Heart left ventricle (tissue), 16 donors: ENCODE measurements at regions not wholly inside any gene's neighbourhood (a gene's known extent, or its start where the extent isn't known, plus 50 kb on each side); places are given as distances from the start of the nearest gene placed in this dataset.

ENCODE experiments used
- ATAC-seq, 4 donors: fragments of 200-7000 bp; cut with Tn5 transposase; one replicate each; pipeline ENCODE4 v1.9.1; 2020 to 2022; ENCODE audit warnings: moderate library complexity in 4 of 4, mild to moderate bottlenecking in 3 of 4, moderate number of reproducible peaks in 1 of 4
- DNase-seq, 5 donors: peaks; one replicate each; pipeline ENCODE4 v3.0.0-alpha.2; 2020
- H3K27ac ChIP-seq, 12 donors: fragments of 200-600 bp; sonication (generic) in 4 of 12; one replicate each; pipeline versions ENCODE4 v1.5.0 to v1.8.0; 2016 to 2022; ENCODE audit warnings: mild to moderate bottlenecking in 2 of 12
- H3K27me3 ChIP-seq, 9 donors: fragments of 200-600 bp; sonication (generic) in 2 of 9; one replicate each; pipeline versions ENCODE4 v1.5.1 to v1.8.0; 2016 to 2022; ENCODE audit warnings: mild to moderate bottlenecking in 3 of 9
- H3K36me3 ChIP-seq, 9 donors: fragments of 200-600 bp; sonication (generic) in 2 of 9; one replicate each; pipeline versions ENCODE4 v1.5.0 to v1.8.0; 2018 to 2022; ENCODE audit warnings: mild to moderate bottlenecking in 2 of 9
- H3K4me1 ChIP-seq, 12 donors: fragments of 200-600 bp; sonication (generic) in 4 of 12; one replicate each; pipeline versions ENCODE4 v1.5.0 to v1.8.0; 2016 to 2022; ENCODE audit warnings: mild to moderate bottlenecking in 3 of 12
- H3K4me3 ChIP-seq, 12 donors: fragments of 200-600 bp; sonication (generic) in 4 of 12; one replicate each; pipeline versions ENCODE4 v1.5.0 to v1.8.0; 2017 to 2022; ENCODE audit warnings: mild to moderate bottlenecking in 9 of 12, moderate library complexity in 4 of 12
- H3K9me3 ChIP-seq, 12 donors: fragments of 200-600 bp; sonication (generic) in 4 of 12; one replicate each; pipeline versions ENCODE4 v1.5.0 to v1.8.0; 2016 to 2022; ENCODE audit warnings: mild to moderate bottlenecking in 1 of 12
- CTCF ChIP-seq, 12 donors: fragments of 200-600 bp; sonication (generic) in 4 of 12; IDR thresholded peaks; one replicate each; pipeline versions ENCODE4 v1.5.0 to v1.8.0; 2018 to 2022; ENCODE audit warnings: antibody characterized with exemption in 12 of 12, mild to moderate bottlenecking in 5 of 12
- POLR2A ChIP-seq, 2 donors: fragments of 450-650 bp; IDR thresholded peaks; one replicate each; pipeline ENCODE4 v1.6.1; 2017; ENCODE audit warnings: antibody characterized with exemption in 2 of 2, mild to moderate bottlenecking in 2 of 2, moderate library complexity in 2 of 2
- WGBS, 4 donors: extraction: QIAGEN DNeasy Blood & Tissue Kit in 2 of 4; methylation state at CpG; one replicate each; pipeline versions ENCODE4 v1.1.5 to v1.1.7; 2013 to 2018; 5-methylcytosine and 5-hydroxymethylcytosine counted together
- intact Hi-C, 10 donors: fragments of 100-400 bp; cut with DNase I; formaldehyde crosslinking; loops; one replicate each; pipeline versions ENCODE4 v1.11.1 to v1.14.2; 2022
- donor health status: ischemic (EF 13 %, LVEDD 7.1; RV severe dilation, severe dysfunction).
- donor health status: healthy with polysubstance abuse.
- donor health status: DM: no; HTN: yes; CAD: no.
- donor health status: DM: no; HTN: no; CAD: no.
- donor health status: ischemic (EF 25% LVEDD 6.9; RV normal size, moderate dysfunction).
- donor health status: ischemic (EF 25% LVEDD 5.7; RV mildly dilated, moderate dysfunction).
- donor health status: healthy.
- donor health status: DM: yes; HTN: yes; CAD: no.
- donor health status: ischemic (EF 35%, LVEDD 5.7; RV mildly dilated, moderate dysfunction).
- donor health status: nonischemic (EF 11% LVEDD 7.7; RV severe dilation, severe dysfunction).
- donor health status: DM: yes; HTN: yes; CAD: no.
- donor health status: PGD.
- donor health status: ischemic (EF 29% LVEDD 5.4; RV normal size, mild dysfunction).
- donor health status: nonischemic (EF 23%, LVEDD 6.1; RV moderate dilation, normal function).

DNA sequence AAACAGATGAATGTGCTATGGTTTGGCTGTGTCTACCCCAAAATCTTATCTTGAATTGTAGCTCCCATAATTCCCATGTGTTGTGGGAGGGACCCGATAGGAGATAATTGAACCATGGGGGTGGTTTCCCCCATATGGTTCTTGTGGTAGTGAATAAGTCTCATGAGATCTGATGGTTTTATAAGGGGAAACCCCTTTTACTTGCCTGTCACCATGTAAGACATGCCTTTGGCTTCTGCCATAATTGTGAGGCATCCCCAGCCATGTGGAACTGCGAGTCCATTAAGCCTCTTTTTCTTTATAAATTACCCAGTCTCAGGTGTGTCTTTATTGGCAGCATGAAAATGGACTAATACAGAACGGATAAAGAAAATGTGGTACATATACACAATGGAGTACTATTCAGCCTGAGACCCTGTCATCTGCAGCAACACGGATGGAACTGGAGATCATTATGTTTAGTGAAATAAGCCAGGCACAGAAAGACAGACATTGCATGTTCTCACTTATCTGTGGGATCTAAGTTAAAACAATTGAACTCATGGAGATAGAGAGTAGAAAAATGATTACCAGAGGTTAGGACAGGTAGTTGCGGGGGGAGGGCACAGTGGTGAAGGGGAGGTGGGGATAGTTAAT is 587.6 kb upstream of the NRP1 start:
- 70 to 95% (median 74%) methylated on average over 4 to 5 of the region's 5 CpGs for WGBS, 4 donors
- TF ChIP-seq POLR2A (IDR thresholded peaks at IDR 0.05), result no peak
- no peak for TF ChIP-seq CTCF (IDR thresholded peaks at IDR 0.05)
- ATAC-seq, result no peak
- Histone ChIP-seq H3K27me3 (no peaks in the 10 kb centered on the region), H3K9me3 (peaks cover 0 to 16% (median 0%) of the 10 kb centered on the region in 12 donors), H3K36me3 (no peaks in the 10 kb centered on the region), H3K4me1 (no peaks in the 10 kb centered on the region), H3K27ac (no peak overlapping the region), H3K4me3 (no peak overlapping the region)
- intact Hi-C loops, result no loop called here
- no peak for DNase-seq

GRCh38 chr10:33920351-33920750 is 585.9 kb upstream of the NRP1 start:
- peaks cover 0 to 16% (median 0%) of the 10 kb centered on the region in 12 donors for H3K9me3 ChIP-seq
- intact Hi-C loops, result no loop called here
- TF ChIP-seq POLR2A (IDR thresholded peaks at IDR 0.05) (no peak), CTCF (IDR thresholded peaks at IDR 0.05) (no peak)
- no peak overlapping the region for H3K4me3 ChIP-seq
- no peaks in the 10 kb centered on the region for H3K27me3 ChIP-seq
- no peak for ATAC-seq
- DNase-seq, result no peak
- WGBS, 4 donors, result 88 to 94% (median 90%) methylated on average over 1 of the region's 1 CpG
- H3K4me1 ChIP-seq, result no peaks in the 10 kb centered on the region
- H3K36me3 ChIP-seq, result no peaks in the 10 kb centered on the region
- H3K27ac ChIP-seq, result no peak overlapping the region

DNA sequence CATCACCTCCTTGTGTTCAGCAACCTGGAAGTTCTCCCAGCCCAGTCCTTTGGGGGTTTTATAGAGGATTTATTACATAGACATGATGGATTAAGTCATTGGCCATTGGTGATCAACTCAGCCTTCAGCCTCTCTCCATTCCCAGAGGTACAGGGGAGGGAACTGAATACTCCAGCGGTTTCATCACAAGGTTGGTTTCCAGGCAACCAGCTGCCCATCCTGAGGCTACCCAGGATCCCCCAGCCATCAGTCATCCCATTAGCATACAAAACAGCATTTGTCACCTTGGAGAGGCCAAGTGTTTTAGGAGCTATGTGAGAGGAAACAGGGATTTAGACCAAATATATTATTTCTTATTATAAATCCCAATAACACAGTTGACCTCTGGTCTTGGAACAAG is 584.8 kb upstream of the NRP1 start:
- WGBS, 4 donors, result 91 to 100% (median 98%) methylated on average over 1 of the region's 1 CpG
- Histone ChIP-seq H3K27me3 (no peaks in the 10 kb centered on the region), H3K4me1 (no peaks in the 10 kb centered on the region), H3K27ac (no peak overlapping the region), H3K36me3 (no peaks in the 10 kb centered on the region), H3K9me3 (peaks cover 0 to 16% (median 0%) of the 10 kb centered on the region in 12 donors), H3K4me3 (no peak overlapping the region)
- ATAC-seq, result no peak
- TF ChIP-seq POLR2A (IDR thresholded peaks at IDR 0.05) (no peak), CTCF (IDR thresholded peaks at IDR 0.05) (no peak)
- DNase-seq, result no peak
- intact Hi-C loops, result no loop called here

DNA sequence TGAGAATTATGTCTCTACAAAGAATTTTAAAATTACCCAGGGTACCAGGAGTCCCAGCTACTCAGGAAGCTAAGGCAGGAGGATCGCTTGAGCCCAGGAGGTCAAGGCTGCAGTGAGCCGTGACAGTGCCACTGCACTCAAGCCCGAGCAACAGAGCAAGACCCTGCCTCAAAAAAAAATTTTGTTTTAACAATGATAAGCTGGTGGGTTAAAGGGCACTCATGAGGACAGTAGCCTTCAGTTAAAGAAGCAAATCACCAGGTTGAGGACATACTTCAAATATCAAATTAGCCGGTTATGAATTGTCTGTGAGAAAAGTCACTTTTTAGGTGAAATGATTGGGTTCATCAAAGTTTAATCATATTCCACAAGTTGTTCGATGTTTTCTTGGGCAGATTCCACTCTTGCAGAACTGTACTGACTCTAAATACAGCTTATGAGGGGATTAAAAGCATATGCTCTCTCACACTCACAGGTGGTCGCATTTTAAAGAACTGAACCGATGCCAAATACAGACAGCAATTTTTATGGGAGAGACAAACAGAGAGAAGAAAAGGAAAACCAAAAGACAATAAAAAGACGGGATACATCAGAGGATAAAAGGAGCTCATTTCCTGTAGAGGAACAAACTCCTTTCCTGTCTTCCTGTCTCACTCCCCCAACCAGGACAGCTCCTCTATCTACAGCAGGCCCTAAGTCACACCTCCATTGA is 582.8 kb upstream of the NRP1 start:
- no peak for DNase-seq

More for the DNA sequence above, 582.8 kb upstream of the NRP1 start:
- no peaks in the 10 kb centered on the region for H3K27me3 ChIP-seq
- TF ChIP-seq POLR2A (IDR thresholded peaks at IDR 0.05) (no peak), CTCF (IDR thresholded peaks at IDR 0.05) (no peak)
- H3K9me3 ChIP-seq, result peaks cover 0 to 5% (median 0%) of the 10 kb centered on the region in 12 donors
- intact Hi-C loops, result no loop called here
- WGBS, 4 donors, result 66 to 88% (median 86%) methylated on average over 8 of the region's 8 CpGs
- no peak overlapping the region for H3K4me3 ChIP-seq
- no peak for ATAC-seq
- no peaks in the 10 kb centered on the region for H3K4me1 ChIP-seq
- no peaks in the 10 kb centered on the region for H3K36me3 ChIP-seq
- no peak overlapping the region for H3K27ac ChIP-seq
